Activated CD8-positive, alpha-beta T cell treated with anti-CD3 and anti-CD28 coated beads for 36 hours (primary cell): ENCODE measurements at regions not wholly inside any gene's neighbourhood (a gene's known extent, or its start where the extent isn't known, plus 50 kb on each side); places are given as distances from the start of the nearest gene placed in this dataset.

Experiments used
- ATAC-seq: fragments of 200-7000 bp; cut with Tn5 transposase; one replicate; pipeline ENCODE4 v1.10.0; 2021; ENCODE audit warnings: mild to moderate bottlenecking, moderate library complexity
- CTCF ChIA-PET: fragments of 350-600 bp; sonication (Branson Sonifier 250); formaldehyde crosslinking; loops from one replicate; lab custom pipeline; 2021; ENCODE audit warnings: antibody characterized with exemption; lab: Charles Lee
- POLR2A ChIA-PET: fragments of 350-600 bp; sonication (Branson Sonifier 250); formaldehyde crosslinking; loops from one replicate; lab custom pipeline; 2021; ENCODE audit warnings: antibody characterized with exemption; lab: Charles Lee
- DNase-seq: peaks from one replicate; pipeline ENCODE4 v3.0.0-alpha.2; 2020
- H3K27ac Mint-ChIP-seq: one replicate; pipeline ENCODE4 v1.8.0; 2021; ENCODE audit warnings: mild to moderate bottlenecking, mixed read lengths
- H3K27me3 Mint-ChIP-seq: one replicate; pipeline ENCODE4 v1.8.0; 2021; ENCODE audit warnings: mixed read lengths
- H3K36me3 Mint-ChIP-seq: one replicate; pipeline ENCODE4 v1.8.0; 2021; ENCODE audit warnings: low read depth, mixed read lengths
- H3K4me1 Mint-ChIP-seq: one replicate; pipeline ENCODE4 v1.8.0; 2021; ENCODE audit warnings: low read depth, mixed read lengths
- H3K4me3 Mint-ChIP-seq: one replicate; pipeline ENCODE4 v1.8.0; 2021; ENCODE audit warnings: mild to moderate bottlenecking, moderate library complexity, mixed read lengths
- H3K9me3 Mint-ChIP-seq: one replicate; pipeline ENCODE4 v1.8.0; 2021; ENCODE audit warnings: mixed read lengths
- CTCF ChIP-seq: fragments of 200-600 bp; IDR thresholded peaks from one replicate; pipeline ENCODE4 v1.8.0; 2022; ENCODE audit warnings: antibody characterized with exemption, mild to moderate bottlenecking
- intact Hi-C: fragments of 100-400 bp; cut with micrococcal nuclease; formaldehyde crosslinking; loops from one replicate; pipeline ENCODE4 v1.10.0; 2022

GRCh38 chr7:37796138-37796775, 52.1 kb upstream of the NME8 start:
- ChIA-PET CTCF (interaction anchor here (0.9 kb wide), 1 partner anchor 10 kb away, joined by 3 read pairs; no protein-coding TSS in a partner anchor), POLR2A (no interaction called here)
- ATAC-seq (peak; percentile 19), DNase-seq (no peak)
- Mint-ChIP-seq H3K27me3 (peaks cover 2% of the 10 kb centered on the region), H3K27ac (no peak overlapping the region), H3K4me1 (no peaks in the 10 kb centered on the region), H3K9me3 (no peaks in the 10 kb centered on the region), H3K36me3 (no peaks in the 10 kb centered on the region), H3K4me3 (no peak overlapping the region)
- TF ChIP-seq CTCF, result no peak
- intact Hi-C loops, result no loop called here
